ENCODE measurements at regions not wholly inside any gene's neighbourhood (a gene's known extent, or its start where the extent isn't known, plus 50 kb on each side); places are given as distances from the start of the nearest gene placed in this dataset.

DNA sequence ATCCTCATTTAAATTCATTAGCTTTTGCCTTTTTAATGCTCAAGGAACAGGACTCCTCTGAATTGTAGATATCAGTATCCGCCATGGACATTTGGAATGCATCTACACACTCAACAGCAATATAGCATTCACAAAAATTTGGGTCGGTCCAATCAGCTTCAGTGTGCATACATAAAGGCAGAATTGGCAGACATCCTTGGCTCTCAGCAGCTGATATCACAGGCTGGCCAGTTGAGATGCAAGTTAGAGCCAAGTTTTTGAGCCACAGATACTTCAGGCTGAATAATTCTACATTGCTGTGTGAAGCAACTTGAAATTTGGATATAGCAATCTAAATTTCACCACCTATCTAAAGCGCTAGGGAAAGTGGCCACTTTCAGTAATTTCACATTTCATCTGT lies 821.1 kb downstream of the PCDH19 start:
- no peak for TF ChIP-seq EZH2 (IDR thresholded peaks at IDR 0.05; ENCODE audit: low read length)
- TF ChIP-seq, protein P1, sequence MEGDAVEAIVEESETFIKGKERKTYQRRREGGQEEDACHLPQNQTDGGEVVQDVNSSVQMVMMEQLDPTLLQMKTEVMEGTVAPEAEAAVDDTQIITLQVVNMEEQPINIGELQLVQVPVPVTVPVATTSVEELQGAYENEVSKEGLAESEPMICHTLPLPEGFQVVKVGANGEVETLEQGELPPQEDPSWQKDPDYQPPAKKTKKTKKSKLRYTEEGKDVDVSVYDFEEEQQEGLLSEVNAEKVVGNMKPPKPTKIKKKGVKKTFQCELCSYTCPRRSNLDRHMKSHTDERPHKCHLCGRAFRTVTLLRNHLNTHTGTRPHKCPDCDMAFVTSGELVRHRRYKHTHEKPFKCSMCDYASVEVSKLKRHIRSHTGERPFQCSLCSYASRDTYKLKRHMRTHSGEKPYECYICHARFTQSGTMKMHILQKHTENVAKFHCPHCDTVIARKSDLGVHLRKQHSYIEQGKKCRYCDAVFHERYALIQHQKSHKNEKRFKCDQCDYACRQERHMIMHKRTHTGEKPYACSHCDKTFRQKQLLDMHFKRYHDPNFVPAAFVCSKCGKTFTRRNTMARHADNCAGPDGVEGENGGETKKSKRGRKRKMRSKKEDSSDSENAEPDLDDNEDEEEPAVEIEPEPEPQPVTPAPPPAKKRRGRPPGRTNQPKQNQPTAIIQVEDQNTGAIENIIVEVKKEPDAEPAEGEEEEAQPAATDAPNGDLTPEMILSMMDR (optimal IDR thresholded peaks at IDR 0.05 in 1 of 3, IDR thresholded peaks at IDR 0.05 in 1 of 3, conservative IDR thresholded peaks at IDR 0.05 in 1 of 3; ENCODE audit: extremely low read depth in 1 of 3, insufficient read depth in 2 of 3, low read length in 3 of 3): no peak

Data from keratinocyte (primary cell).